Jurkat, Clone E6-1 (cell line): ENCODE measurements at regions not wholly inside any gene's neighbourhood (a gene's known extent, or its start where the extent isn't known, plus 50 kb on each side); places are given as distances from the start of the nearest gene placed in this dataset.
"Not testable (repeated sequence)": the region's sequence is repeated elsewhere in the genome, so short reads cannot be mapped to it uniquely, and the experiment has no call there.

Source experiments
- DNase-seq: peaks from one replicate; pipeline ENCODE4 v3.0.0-alpha.2; 2011; ENCODE audit warnings: low read depth, low spot score
- H3K4me3 ChIP-seq: 2 replicates; pipeline ENCODE4 v1.5.1; 2011; ENCODE audit warnings: mild to moderate bottlenecking, low read length, control low read depth, moderate library complexity

DNA sequence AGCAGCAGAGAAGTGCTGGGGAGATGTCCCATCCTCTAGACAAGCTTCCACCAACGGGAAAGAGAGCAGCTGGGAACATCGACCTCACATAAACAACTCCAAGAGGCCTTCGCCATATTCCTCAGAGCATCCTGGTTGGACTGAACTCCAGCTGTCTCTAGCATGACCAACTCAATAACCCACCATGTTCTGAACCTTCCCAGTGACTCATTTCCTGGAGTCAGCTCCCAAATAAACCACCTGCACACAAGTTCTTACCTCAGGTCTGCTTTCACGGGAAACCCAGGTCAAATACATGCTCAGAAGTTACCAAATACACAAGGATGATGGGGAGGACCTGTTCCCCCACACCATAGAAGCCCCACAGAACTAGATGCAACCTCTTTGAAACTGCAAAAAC is 878.5 kb downstream of the UQCRFS1 start:
- no peak for DNase-seq
- H3K4me3 ChIP-seq, result no peak overlapping the region

DNA sequence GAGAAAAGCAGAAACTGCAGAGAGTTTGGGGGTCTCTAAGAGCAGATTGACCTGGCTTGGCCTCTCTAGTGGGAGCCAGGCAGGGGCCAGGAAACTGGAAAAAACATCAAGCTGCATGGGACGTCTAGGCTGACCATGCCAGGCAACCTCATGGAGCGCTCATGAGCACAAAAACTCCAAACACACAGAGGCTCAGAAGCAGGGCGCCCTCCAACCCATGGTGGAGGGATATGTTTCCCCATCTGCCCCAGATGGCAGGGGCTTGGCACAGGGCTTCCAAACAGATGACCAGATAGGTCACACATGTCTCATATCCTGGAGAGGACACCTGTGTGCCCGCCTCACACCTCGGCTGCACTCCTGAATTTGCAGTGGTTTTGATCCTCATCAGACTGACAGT is 879.0 kb downstream of the UQCRFS1 start:
- H3K4me3 ChIP-seq, result no peak overlapping the region
- no peak for DNase-seq

DNA sequence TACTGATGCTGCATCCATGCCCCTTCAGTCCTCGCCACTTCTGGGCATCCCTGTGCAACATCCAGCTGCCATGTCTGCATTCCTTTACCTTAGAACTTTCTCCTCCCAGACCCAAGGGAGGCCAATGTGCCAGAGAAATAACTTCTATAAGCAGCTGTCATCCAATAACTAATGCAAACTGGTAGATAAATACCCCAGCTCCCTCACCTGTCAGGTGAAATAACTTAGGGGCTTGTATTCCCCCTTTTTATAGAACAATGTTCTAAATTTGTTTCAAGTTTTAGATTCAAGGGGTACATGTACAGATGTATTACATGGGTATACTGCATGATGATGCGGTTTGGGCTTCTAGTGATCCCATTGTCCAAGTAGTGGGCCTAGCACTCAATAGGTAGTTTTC is 880.1 kb downstream of the UQCRFS1 start:
- no peak for DNase-seq
- H3K4me3 ChIP-seq, result no peak overlapping the region

DNA sequence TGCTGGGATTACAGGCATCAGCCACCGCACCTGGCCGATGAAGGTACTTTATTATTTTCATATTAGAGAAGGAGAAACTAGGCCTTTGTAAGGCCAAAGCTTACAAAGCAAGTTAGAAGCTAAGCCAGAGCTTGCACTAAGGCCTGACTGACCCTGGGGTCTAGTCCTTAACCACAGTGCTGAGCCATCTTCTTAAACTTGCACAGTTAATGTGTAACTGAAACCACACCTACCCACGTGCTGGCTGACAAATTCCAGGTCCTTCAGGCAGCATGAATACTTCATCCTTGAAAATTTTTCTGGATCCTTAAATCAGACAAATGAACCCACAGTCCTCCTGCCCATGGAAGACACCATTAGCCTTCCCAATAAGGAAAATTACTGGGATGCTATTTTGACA is 880.6 kb downstream of the UQCRFS1 start:
- H3K4me3 ChIP-seq, result no peak overlapping the region
- no peak for DNase-seq

DNA sequence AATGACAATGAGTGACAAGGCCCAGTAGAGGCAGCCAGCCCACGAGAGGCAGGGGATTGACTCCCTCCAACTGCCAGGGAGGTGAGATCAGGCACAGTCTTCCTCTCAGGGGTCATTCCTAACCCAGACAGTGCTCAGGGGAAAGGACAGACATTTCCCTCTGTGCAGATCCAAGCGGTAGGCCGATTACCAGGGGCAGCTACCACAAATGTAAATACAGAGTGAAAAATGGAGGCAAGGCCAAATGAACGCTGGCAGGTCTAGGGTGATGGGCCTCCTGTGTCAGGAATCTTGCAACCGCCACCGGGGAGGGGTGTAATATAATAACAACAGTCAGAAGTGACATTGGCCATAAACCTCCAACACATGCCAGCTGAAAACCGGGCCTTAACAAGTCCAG is 881.4 kb downstream of the UQCRFS1 start:
- no peak for DNase-seq
- H3K4me3 ChIP-seq, result no peak overlapping the region

DNA sequence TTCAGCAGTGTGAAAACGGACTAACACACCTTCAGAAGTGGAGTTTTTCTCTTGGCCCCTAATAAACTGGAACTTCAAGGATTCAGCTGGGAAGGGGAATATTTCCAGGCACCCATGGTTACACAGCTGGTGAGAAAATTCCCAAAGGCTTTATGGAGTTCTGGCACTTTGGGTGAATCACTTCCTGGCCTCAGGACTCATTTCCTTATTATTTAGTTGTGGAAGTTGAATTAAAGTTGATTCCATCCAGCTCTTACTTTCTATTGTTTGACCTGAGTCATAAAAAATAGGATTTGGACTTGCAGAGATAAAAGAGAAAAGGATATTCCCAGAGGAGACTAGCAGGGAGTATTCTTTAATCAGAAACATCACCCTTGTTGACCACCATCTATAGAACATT is 882.1 kb downstream of the UQCRFS1 start:
- DNase-seq, result no peak
- H3K4me3 ChIP-seq, result no peak overlapping the region

DNA sequence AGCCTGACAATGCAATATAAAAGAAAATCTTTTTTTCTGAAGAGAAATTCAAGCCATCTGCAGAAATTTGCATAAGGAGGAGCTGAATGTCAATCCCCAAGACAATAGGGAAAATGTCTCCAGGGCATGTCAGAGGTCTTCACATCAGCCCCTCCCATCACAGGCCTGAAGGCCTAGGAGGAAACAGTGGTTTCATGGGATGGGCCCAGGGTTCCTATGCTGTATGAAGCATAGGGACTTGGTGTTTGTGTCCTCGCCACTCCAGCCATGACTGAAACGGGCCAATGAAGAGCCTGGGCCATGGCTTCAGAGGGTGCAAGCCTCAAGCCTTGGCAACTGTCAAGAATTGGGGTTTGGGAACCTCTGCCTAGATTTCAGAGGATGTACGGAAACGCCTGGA is 883.5 kb downstream of the UQCRFS1 start:
- H3K4me3 ChIP-seq, result no peak overlapping the region
- DNase-seq, result no peak

DNA sequence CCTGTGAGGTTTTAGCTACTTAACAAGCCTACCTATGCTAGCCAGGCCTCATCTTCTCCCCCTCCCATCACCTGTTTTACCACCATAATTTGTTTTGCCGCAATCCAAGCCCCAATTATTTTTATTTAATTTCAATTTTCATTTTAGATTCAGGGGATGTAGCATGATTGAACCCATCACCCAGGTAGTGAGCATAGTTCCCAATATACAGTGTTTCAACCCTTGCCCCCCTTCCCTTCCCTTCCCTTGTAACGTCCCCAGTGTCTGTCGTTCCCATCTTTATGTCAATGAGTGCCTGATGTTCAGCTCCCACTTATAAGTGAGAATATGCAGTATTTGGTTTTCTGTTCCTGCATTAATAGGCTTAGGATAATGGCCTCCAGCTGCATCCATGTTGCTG is 885.0 kb downstream of the UQCRFS1 start:
- no peak for DNase-seq

DNA sequence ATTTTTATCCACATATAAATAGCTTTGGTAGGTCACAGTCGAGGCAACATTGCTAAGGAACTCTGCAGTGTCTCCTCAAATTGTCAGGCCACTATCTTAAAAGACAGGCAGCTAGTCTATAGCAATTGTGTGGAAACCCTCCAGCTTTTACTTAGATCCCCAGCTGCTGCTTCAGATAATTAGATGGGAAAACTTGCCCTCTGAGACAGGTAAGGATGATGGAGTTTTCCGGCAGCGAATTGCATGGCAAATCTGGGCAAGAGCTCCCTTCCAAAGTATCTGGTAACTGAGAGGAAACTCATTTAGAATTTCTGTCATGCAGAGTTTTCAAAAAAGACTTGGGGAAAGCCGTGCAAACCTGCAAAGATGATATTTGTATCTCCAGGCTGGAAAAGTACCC is 886.2 kb downstream of the UQCRFS1 start:
- no peak for DNase-seq
- H3K4me3 ChIP-seq, result no peak overlapping the region

More for the DNA sequence above, 885.0 kb downstream of the UQCRFS1 start:
- no peak overlapping the region for H3K4me3 ChIP-seq

DNA sequence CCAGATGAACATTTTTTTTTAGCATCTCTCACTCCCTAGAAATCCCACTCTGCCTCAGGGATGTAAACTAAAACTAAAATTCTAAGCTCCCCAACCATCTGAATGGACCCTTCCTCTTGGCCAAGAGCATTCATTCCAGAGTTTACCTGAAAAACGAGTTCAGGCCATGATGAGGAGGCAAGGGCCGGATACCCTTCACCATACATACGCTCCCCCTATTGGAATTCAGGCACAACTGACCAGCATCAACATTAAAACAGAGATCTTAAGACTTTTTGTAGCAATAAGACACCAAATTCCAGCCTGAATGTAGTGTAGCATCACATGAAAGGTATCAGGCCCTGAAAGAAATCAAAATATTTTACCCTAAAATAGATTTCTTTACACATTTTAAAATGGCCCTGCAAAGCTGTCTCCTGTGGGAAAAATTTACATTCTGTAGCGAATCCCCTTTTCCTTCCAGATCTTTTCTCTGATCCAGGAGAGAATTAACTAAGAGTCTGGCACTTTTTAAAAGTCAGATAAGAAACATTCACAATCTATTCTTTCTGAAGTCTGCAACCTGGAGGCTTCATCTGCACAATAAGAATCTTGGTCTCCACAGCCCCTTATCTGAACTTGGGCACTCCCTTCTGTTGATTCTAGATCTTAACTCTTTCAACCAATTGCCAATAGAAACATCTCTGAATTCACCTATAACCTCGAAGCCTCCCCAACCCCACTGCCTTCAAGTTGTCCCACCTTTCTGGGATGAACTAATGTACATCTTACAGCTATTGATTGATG is 888.5 kb downstream of the UQCRFS1 start:
- DNase-seq, result no peak
- H3K4me3 ChIP-seq, result no peak overlapping the region

DNA sequence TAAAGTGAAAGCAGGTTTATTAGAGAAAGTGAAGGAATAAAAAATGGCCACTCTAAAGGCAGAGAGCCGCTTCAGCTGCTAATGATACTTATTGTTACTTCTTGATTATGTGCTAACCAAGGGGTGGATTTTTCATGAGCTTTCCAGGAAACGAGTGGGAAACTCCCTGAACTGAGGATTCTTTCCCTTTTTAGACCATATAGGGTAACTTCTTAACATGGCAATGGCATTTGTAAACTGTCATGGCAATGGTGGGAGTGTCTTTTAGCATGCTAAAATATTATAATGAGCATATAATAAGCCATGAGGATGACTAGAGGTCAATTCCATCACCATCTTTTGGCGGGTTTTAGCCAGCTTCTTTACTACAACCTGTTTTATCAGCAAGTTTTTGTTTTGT is 890.0 kb downstream of the UQCRFS1 start:
- no peak for DNase-seq
- H3K4me3 ChIP-seq, result no peak overlapping the region

DNA sequence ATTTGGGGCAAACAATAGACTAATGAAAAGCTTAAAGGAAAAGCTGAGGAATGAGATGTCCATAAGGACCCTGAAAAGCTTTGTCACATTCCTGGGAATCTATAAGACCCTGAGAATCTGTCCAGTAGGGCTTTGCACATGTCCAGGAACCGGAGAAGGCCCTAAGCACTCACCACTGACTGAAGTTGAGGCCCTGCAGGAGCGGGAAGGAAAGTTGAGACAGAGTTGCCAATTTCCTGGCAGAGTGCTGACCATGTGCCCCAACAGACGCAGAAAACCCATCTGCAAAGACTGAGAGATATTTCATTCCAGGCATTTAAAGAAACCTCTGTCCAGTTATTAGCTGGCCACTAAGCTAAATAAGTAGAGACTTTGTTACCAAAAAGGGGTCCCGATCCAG is 890.5 kb downstream of the UQCRFS1 start:
- no peak overlapping the region for H3K4me3 ChIP-seq
- no peak for DNase-seq

DNA sequence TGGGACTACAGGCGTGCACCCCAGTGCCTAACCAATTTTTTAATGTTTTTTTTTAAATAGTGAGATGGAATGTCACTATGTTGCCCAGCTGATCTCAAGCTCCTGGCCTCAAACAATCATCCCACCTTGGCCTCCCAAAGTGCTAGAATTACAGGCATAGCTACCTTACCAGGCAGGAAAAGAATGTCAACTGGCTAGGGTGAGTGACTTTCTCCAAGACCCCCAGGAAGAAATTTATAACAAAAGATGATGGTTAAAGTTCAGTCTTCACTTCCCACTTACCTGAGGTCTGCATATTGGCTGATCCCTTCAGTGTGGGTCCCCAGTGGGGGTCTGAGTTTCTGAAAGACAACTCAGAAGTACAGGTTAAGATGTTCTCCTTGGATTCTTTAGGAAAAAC is 893.0 kb downstream of the UQCRFS1 start:
- H3K4me3 ChIP-seq, result no peak overlapping the region
- DNase-seq, result no peak

DNA sequence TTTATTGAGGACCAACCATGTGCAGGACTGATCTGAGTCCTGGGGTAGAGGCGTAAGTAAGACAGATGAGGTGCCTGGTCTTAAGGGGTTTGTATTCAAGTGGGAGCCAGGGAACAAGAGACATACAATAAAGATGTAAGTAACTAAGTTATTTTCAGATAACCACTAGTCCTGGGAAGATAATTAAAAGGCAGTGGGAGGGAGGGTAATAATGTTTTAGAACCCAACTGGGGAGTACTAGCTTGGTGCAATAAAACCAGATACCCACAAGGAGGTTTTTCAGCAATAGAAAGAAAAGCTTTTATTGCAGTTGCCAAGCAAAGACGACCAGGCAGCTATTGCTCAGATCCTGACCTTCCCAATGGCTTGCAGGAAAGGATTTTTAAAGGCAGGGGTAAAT is 893.7 kb downstream of the UQCRFS1 start:
- H3K4me3 ChIP-seq, result no peak overlapping the region
- no peak for DNase-seq

DNA sequence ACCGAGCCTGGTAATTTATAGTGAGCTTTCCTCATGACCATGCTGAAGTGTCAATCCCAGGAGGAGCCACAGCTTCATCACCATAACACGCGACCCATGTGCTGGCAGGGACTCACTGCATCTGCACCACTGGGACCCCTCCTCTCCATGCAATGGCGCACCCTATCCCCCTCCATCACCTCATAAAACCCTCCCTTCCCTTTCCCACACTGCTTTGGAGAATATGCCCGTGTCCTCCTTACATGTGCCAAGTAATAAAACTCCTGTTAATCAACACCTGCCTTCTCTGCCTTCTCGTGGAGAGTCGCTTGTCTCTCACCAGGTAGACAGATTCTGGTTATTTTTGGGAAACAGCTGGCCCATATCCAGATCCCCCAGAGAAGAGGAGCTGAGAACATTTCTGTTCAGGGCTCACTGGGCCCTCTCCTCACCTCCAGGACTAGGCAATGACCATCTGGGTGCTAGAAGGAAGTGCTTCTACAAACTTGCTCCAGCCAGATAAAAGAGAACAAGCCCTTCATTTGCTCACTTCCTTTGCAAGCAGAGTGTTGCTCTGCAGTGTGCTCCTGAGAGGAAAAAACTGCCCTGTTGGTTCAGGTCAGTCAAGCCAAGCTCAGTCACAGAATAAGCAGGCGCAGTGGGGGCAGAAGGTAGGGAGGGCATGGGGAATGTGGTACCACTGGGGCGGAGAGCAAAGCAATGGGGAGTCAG is 894.3 kb downstream of the UQCRFS1 start:
- no peak for DNase-seq
- no peak overlapping the region for H3K4me3 ChIP-seq

DNA sequence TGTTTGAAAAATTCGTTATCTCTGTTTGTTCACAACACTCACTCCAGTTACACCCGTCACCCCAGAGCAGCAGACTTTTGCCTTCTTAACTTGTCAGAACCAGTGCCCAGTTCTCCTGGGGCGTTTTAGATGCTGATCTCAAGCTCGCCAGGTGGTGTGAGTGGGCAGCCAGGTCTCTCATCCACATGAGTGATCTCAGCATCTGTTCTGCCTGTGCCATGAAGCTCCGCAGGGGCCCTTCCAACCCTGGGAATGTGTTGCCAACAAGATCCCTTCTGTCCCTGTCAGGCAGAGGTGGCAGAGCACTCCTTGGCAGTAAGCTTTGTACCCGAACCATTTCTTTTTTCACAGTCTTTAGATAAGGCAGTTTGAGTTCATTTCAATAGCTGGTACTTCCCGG is 896.5 kb downstream of the UQCRFS1 start:
- no peak for DNase-seq
- H3K4me3 ChIP-seq, result no peak overlapping the region

DNA sequence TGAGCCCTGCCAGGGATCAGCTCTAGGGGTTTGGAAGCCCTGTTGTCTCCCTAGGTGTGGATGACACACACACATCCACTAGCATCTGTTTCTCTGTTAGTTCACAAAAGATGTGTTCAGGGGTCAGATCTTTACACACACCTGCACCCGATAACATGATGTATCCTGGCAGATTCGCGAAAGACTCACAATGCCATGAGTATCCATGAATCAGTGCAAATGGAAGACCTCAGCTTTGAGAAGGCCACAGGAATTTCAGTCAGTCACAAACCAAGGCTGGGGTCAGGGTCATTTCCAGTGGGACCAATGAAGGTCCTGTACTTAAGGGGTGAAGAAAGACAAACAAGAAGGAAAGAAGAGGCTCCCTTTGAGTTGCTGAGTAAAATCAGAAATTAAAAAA is 898.2 kb downstream of the UQCRFS1 start:
- no peak overlapping the region for H3K4me3 ChIP-seq
- no peak for DNase-seq

DNA sequence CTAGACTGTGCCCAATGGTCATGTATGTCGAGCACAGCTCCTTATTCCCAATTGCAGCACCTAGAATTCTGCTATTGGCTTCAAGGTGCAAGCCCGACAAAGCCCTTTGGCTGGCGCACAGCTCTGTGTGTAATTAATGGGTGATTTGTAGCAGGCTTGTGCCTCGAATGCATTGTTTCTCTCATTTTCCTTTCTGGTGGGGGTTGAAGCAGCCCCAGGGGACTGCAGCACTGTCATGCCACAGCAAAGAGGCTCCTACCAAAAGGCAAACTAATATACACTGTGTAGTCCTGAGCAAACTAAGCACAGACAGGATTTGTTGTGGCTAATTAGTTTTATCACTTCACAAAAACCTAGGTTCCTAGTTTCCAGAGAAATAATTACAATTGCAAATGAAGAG is 898.7 kb downstream of the UQCRFS1 start:
- DNase-seq, result no peak
- H3K4me3 ChIP-seq, result no peak overlapping the region

DNA sequence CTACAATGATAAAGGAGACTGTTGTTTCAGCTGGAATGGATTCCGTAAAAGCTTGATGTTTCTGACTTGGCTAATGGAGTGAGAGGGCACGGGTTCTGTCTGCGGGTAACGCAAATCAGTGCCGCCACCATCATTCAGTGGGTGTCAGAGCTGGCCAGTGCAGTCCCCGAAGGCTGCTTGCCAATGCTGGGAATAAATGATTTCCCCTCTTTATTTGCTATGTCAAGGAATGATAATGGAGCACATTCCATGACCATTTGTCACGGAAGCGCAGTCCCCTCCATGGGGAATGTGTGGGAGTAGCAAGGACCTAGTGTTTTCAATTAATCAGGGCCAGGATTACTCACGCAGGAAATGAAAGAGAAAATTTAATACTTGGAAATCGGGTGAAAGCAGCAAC is 899.3 kb downstream of the UQCRFS1 start:
- DNase-seq, result no peak
- H3K4me3 ChIP-seq, result no peak overlapping the region

DNA sequence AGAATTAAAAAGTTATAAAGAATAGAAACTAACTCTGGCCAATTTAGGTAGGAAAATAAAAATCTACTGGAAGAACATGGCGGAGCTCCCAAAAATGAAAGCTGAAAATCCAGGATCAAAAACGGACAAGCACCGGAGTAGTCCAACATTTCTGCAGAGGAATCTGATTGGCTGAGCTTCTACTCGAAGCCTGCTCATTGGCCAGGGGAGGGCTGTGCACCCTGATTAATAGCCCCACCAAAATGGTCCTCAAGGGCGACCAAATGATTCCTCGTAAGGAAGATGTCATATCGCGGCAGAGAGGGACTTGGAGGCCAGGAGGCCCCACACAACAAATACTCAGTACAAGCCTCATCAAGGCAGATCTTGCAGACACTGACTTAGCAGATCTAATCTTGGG is 900.7 kb downstream of the UQCRFS1 start:
- no peak for DNase-seq
- no peak overlapping the region for H3K4me3 ChIP-seq

DNA sequence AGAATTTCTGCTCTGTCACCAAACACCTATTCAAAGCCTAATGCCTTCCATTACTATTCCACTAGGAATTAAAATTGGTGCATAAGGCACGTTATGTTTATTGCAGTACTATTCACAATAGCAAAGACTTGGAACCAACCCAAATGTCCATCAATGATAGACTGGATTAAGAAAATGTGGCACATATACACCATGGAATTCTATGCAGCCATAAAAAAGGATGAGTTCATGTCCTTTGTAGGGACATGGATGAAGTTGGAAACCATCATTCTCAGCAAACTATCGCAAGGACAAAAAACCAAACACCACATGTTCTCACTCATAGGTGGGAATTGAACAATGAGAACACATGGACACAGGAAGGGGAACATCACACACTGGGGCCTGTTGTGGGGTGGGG is 902.1 kb downstream of the UQCRFS1 start:
- DNase-seq, H3K4me3 ChIP-seq: not testable (repeated sequence)
